Spleen (tissue), 7 donors: ENCODE measurements at regions not wholly inside any gene's neighbourhood (a gene's known extent, or its start where the extent isn't known, plus 50 kb on each side); places are given as distances from the start of the nearest gene placed in this dataset.

Experiments used
- POLR2A ChIP-seq, 3 donors: fragments of 450-650 bp; IDR thresholded peaks; one replicate each; pipeline ENCODE4 v1.5.1; 2017; ENCODE audit warnings: antibody characterized with exemption in 3 of 3, mild to moderate bottlenecking in 1 of 3
- POLR2AphosphoS5 ChIP-seq, 3 donors: sonication (generic); formaldehyde crosslinking; IDR thresholded peaks; one replicate each; pipeline ENCODE4 v1.5.1; 2017; ENCODE audit warnings: antibody characterized with exemption in 3 of 3
- TF ChIP-seq, protein P1 (sequence below), 11 experiments: fragments of 200-600 bp in 7 of 11; fragments of 450-650 bp in 4 of 11; sonication (generic) in 4 of 11; IDR thresholded peaks in 8 of 11; conservative IDR thresholded peaks in 3 of 11; 1 replicate in 7 of 11; 2 replicates in 4 of 11; pipeline versions ENCODE4 v1.4.0 to v1.8.0; 2016 to 2021; ENCODE audit warnings: antibody characterized with exemption in 11 of 11, inconsistent platforms in 4 of 11, mild to moderate bottlenecking in 1 of 11
- donor health status: DM: no; HTN: no; CAD: no; lungs with moderate emphysema.
- donor health status: DM: no; HTN: no; CAD: no.
- donor health status: DM: no; HTN: no; CAD: no.

DNA sequence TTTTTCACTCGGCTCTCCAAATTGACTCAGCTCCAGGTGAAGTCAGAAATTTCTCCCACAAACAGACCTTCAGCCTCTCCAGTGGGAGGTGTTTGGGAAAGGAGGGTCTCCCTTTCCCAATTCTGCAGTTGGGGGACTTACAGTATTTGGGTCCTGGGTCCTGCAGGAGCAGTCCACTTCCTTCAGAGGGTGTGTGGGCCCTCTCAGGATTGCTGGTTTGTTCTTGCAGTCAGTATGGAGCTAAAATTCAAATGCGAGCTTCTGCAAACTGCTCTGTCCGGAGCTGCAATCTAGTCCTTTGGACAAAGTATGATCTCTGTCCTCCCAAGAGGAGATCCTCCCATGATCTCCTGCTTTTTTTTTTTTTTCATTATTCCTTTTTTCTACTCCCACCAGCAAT lies 87.9 kb upstream of the MSTN start:
- TF ChIP-seq, protein P1, sequence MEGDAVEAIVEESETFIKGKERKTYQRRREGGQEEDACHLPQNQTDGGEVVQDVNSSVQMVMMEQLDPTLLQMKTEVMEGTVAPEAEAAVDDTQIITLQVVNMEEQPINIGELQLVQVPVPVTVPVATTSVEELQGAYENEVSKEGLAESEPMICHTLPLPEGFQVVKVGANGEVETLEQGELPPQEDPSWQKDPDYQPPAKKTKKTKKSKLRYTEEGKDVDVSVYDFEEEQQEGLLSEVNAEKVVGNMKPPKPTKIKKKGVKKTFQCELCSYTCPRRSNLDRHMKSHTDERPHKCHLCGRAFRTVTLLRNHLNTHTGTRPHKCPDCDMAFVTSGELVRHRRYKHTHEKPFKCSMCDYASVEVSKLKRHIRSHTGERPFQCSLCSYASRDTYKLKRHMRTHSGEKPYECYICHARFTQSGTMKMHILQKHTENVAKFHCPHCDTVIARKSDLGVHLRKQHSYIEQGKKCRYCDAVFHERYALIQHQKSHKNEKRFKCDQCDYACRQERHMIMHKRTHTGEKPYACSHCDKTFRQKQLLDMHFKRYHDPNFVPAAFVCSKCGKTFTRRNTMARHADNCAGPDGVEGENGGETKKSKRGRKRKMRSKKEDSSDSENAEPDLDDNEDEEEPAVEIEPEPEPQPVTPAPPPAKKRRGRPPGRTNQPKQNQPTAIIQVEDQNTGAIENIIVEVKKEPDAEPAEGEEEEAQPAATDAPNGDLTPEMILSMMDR (IDR thresholded peaks at IDR 0.05 in 8 of 11, conservative IDR thresholded peaks at IDR 0.05 in 3 of 11): no peak
- TF ChIP-seq POLR2A (IDR thresholded peaks at IDR 0.05) (no peak), POLR2AphosphoS5 (IDR thresholded peaks at IDR 0.05) (no peak)
